Gastroesophageal sphincter (tissue), 4 donors: ENCODE measurements at regions not wholly inside any gene's neighbourhood (a gene's known extent, or its start where the extent isn't known, plus 50 kb on each side); places are given as distances from the start of the nearest gene placed in this dataset.

ENCODE experiments used
- ATAC-seq: fragments of 150-250 bp; one replicate; pipeline ENCODE4 v1.9.1; 2016; ENCODE audit warnings: mild to moderate bottlenecking, moderate library complexity
- H3K27ac ChIP-seq, 4 donors: fragments of 200-600 bp; sonication (generic) in 3 of 4; 1 replicate in 3 of 4; 2 replicates in 1 of 4; pipeline ENCODE4 v1.5.1; 2016 to 2019
- H3K27me3 ChIP-seq: fragments of 200-600 bp; sonication (generic); one replicate; pipeline ENCODE4 v1.5.1; 2019
- H3K36me3 ChIP-seq, 2 donors: fragments of 200-600 bp; sonication (generic); one replicate each; pipeline ENCODE4 v1.5.1; 2019; ENCODE audit warnings: control low read depth in 1 of 2
- H3K4me1 ChIP-seq, 3 donors: fragments of 200-600 bp; sonication (generic); 1 replicate in 2 of 3; 2 replicates in 1 of 3; pipeline ENCODE4 v1.5.1; 2016 to 2019; ENCODE audit warnings: control low read depth in 2 of 3
- H3K4me3 ChIP-seq, 2 donors: fragments of 200-600 bp; sonication (generic); one replicate each; pipeline ENCODE4 v1.5.1; 2019; ENCODE audit warnings: mild to moderate bottlenecking in 1 of 2, moderate library complexity in 1 of 2
- H3K9me3 ChIP-seq, 3 donors: fragments of 200-600 bp; sonication (generic); one replicate each; pipeline ENCODE4 v1.5.1; 2017 to 2019; ENCODE audit warnings: control low read depth in 2 of 3
- EP300 ChIP-seq: sonication (generic); formaldehyde crosslinking; IDR thresholded peaks from one replicate; pipeline ENCODE4 v1.6.1; 2017; ENCODE audit warnings: antibody characterized with exemption, mild to moderate bottlenecking
- POLR2A ChIP-seq, 2 donors: fragments of 450-650 bp; IDR thresholded peaks; one replicate each; pipeline ENCODE4 v1.6.1; 2017; ENCODE audit warnings: antibody characterized with exemption in 2 of 2, mild to moderate bottlenecking in 2 of 2, moderate library complexity in 1 of 2
- POLR2AphosphoS5 ChIP-seq: sonication (generic); formaldehyde crosslinking; IDR thresholded peaks from one replicate; pipeline ENCODE4 v1.6.1; 2017; ENCODE audit warnings: antibody characterized with exemption
- WGBS, 2 donors: methylation state at CpG; one replicate each; pipeline ENCODE4 v1.1.5; 2018; ENCODE audit warnings: low coverage in 1 of 2; 5-methylcytosine and 5-hydroxymethylcytosine counted together
- TF ChIP-seq, protein P1 (sequence below), 4 experiments: fragments of 200-600 bp in 2 of 4; fragments of 450-650 bp in 2 of 4; sonication (generic) in 1 of 4; IDR thresholded peaks; one replicate each; pipeline ENCODE4 v1.5.1; 2017 to 2019; ENCODE audit warnings: antibody characterized with exemption in 4 of 4, mild to moderate bottlenecking in 2 of 4, moderate library complexity in 2 of 4

DNA sequence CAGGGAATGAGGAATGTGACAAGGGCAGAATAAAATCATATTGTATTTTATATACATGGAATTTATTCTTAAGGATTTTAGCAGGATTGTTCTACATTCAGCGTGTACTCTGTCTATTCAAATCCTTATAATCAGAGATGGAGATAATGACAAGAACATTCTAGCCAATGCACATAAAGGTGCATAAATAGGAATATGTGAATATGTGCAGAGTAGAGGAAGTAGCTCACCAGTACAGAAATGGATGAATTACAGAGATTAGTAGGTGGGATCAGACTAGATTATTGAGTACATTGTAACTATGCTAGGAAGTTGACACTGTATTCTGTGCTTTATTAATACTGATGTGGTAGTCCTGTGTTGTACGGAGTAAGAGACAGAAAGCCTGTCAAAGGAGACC, 1308.8 kb downstream of the FAM181B start:
- ATAC-seq: no peak
- Histone ChIP-seq H3K27me3 (no peaks in the 10 kb centered on the region), H3K36me3 (no peaks in the 10 kb centered on the region), H3K4me1 (no peaks in the 10 kb centered on the region), H3K27ac (no peak overlapping the region), H3K9me3 (no peaks in the 10 kb centered on the region), H3K4me3 (no peak overlapping the region)
- TF ChIP-seq POLR2AphosphoS5: no peak
- TF ChIP-seq, protein P1, sequence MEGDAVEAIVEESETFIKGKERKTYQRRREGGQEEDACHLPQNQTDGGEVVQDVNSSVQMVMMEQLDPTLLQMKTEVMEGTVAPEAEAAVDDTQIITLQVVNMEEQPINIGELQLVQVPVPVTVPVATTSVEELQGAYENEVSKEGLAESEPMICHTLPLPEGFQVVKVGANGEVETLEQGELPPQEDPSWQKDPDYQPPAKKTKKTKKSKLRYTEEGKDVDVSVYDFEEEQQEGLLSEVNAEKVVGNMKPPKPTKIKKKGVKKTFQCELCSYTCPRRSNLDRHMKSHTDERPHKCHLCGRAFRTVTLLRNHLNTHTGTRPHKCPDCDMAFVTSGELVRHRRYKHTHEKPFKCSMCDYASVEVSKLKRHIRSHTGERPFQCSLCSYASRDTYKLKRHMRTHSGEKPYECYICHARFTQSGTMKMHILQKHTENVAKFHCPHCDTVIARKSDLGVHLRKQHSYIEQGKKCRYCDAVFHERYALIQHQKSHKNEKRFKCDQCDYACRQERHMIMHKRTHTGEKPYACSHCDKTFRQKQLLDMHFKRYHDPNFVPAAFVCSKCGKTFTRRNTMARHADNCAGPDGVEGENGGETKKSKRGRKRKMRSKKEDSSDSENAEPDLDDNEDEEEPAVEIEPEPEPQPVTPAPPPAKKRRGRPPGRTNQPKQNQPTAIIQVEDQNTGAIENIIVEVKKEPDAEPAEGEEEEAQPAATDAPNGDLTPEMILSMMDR (IDR thresholded peaks at IDR 0.05): no peak
- no peak for TF ChIP-seq EP300
- no peak for TF ChIP-seq POLR2A (IDR thresholded peaks at IDR 0.05)
- WGBS, 2 donors: 94% methylated on average over 2 of the region's 2 CpGs

- no peaks in the 10 kb centered on the region for H3K9me3 ChIP-seq
- H3K4me1 ChIP-seq: no peaks in the 10 kb centered on the region
- H3K4me3 ChIP-seq: no peak overlapping the region
- no peak overlapping the region for H3K27ac ChIP-seq
- no peak for ATAC-seq
- no peaks in the 10 kb centered on the region for H3K36me3 ChIP-seq
- H3K27me3 ChIP-seq: no peaks in the 10 kb centered on the region
- TF ChIP-seq, protein P1 (IDR thresholded peaks at IDR 0.05): no peak
- TF ChIP-seq POLR2AphosphoS5: no peak
- TF ChIP-seq POLR2A (IDR thresholded peaks at IDR 0.05): no peak
- TF ChIP-seq EP300: no peak
Measured at GRCh38 chr11:81422402-81422801, 1311.3 kb downstream of the FAM181B start.

- ATAC-seq: no peak
- Histone ChIP-seq H3K27ac (no peak overlapping the region), H3K27me3 (no peaks in the 10 kb centered on the region), H3K36me3 (no peaks in the 10 kb centered on the region), H3K4me1 (no peaks in the 10 kb centered on the region), H3K9me3 (no peaks in the 10 kb centered on the region), H3K4me3 (no peak overlapping the region)
- 96 to 98% methylated on average over 7 to 9 of the region's 18 CpGs for WGBS, 2 donors
- TF ChIP-seq EP300 (no peak), POLR2A (IDR thresholded peaks at IDR 0.05) (no peak)
- TF ChIP-seq, protein P1 (IDR thresholded peaks at IDR 0.05): no peak
Measured at GRCh38 chr11:81421251-81421860, 1312.3 kb downstream of the FAM181B start.

DNA sequence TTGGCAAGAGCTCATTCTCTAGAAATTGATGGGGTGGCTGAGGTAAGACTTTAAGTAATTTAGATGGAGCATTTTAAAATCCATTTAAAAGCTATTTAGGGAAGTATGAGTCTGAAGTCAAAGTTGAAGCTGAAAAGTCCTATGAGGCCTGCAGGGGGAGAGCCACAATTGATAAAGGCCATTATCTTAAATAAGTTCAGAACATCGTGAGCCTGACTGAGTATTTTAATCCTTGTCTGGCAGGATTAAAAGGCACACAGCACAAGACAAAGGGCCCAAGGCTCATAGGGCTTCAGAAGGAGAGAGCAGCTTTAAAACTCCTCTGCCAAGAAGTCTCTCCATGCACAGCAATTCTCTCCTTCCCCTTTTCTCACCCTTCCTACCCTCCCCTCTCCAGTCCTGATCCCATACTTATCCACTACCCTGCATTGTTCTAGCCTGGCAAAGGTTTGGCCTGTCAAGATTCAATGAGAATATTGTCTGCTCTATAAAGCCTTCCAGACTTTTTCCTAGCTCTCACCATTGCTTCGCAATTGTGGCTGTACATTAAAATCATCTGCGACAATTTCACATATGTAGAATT, 1312.9 kb downstream of the FAM181B start:
- ATAC-seq: no peak
- H3K4me3 ChIP-seq: no peak overlapping the region
- no peak overlapping the region for H3K27ac ChIP-seq
- no peaks in the 10 kb centered on the region for H3K9me3 ChIP-seq
- H3K4me1 ChIP-seq: no peaks in the 10 kb centered on the region
- no peak for TF ChIP-seq POLR2AphosphoS5
- TF ChIP-seq, protein P1 (IDR thresholded peaks at IDR 0.05): no peak
- no peak for TF ChIP-seq EP300
- no peak for TF ChIP-seq POLR2A (IDR thresholded peaks at IDR 0.05)
- no peaks in the 10 kb centered on the region for H3K27me3 ChIP-seq
- WGBS, 2 donors: 67 to 82% methylated on average over 3 of the region's 3 CpGs
- H3K36me3 ChIP-seq: no peaks in the 10 kb centered on the region

DNA sequence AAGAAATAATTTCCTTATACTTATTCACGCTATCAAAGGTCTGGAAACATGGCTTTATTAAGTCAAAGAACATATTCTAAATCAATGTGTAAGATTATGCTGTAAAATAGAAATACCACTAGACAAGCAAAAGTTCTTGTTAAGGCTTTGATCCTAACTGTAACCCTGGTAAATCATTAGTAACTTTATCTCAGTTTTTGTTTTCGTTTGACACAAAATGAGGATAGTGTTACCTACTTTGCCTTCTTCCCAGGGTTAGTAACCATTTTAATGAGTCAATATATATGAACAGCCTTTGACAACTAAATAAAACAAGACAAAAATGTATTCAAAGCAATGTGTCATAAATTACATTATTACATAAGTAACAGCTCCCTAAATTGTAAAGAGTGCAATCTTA, 1336.3 kb downstream of the FAM181B start:
- Histone ChIP-seq H3K36me3 (no peaks in the 10 kb centered on the region), H3K4me1 (no peaks in the 10 kb centered on the region), H3K27me3 (no peaks in the 10 kb centered on the region), H3K4me3 (no peak overlapping the region), H3K27ac (no peak overlapping the region), H3K9me3 (no peaks in the 10 kb centered on the region)
- TF ChIP-seq, protein P1 (IDR thresholded peaks at IDR 0.05): no peak
- TF ChIP-seq EP300 (no peak), POLR2AphosphoS5 (no peak), POLR2A (IDR thresholded peaks at IDR 0.05) (no peak)
- 40 to 70% methylated on average over 2 of the region's 2 CpGs for WGBS, 2 donors
- no peak for ATAC-seq
